Heart left ventricle (tissue), 16 donors: ENCODE measurements at regions not wholly inside any gene's neighbourhood (a gene's known extent, or its start where the extent isn't known, plus 50 kb on each side); places are given as distances from the start of the nearest gene placed in this dataset.

Experiments used
- ATAC-seq, 4 donors: fragments of 200-7000 bp; cut with Tn5 transposase; one replicate each; pipeline ENCODE4 v1.9.1; 2020 to 2022; ENCODE audit warnings: moderate library complexity in 4 of 4, mild to moderate bottlenecking in 3 of 4, moderate number of reproducible peaks in 1 of 4
- DNase-seq, 5 donors: peaks; one replicate each; pipeline ENCODE4 v3.0.0-alpha.2; 2020
- H3K27ac ChIP-seq, 12 donors: fragments of 200-600 bp; sonication (generic) in 4 of 12; one replicate each; pipeline versions ENCODE4 v1.5.0 to v1.8.0; 2016 to 2022; ENCODE audit warnings: mild to moderate bottlenecking in 2 of 12
- H3K27me3 ChIP-seq, 9 donors: fragments of 200-600 bp; sonication (generic) in 2 of 9; one replicate each; pipeline versions ENCODE4 v1.5.1 to v1.8.0; 2016 to 2022; ENCODE audit warnings: mild to moderate bottlenecking in 3 of 9
- H3K36me3 ChIP-seq, 9 donors: fragments of 200-600 bp; sonication (generic) in 2 of 9; one replicate each; pipeline versions ENCODE4 v1.5.0 to v1.8.0; 2018 to 2022; ENCODE audit warnings: mild to moderate bottlenecking in 2 of 9
- H3K4me1 ChIP-seq, 12 donors: fragments of 200-600 bp; sonication (generic) in 4 of 12; one replicate each; pipeline versions ENCODE4 v1.5.0 to v1.8.0; 2016 to 2022; ENCODE audit warnings: mild to moderate bottlenecking in 3 of 12
- H3K4me3 ChIP-seq, 12 donors: fragments of 200-600 bp; sonication (generic) in 4 of 12; one replicate each; pipeline versions ENCODE4 v1.5.0 to v1.8.0; 2017 to 2022; ENCODE audit warnings: mild to moderate bottlenecking in 9 of 12, moderate library complexity in 4 of 12
- H3K9me3 ChIP-seq, 12 donors: fragments of 200-600 bp; sonication (generic) in 4 of 12; one replicate each; pipeline versions ENCODE4 v1.5.0 to v1.8.0; 2016 to 2022; ENCODE audit warnings: mild to moderate bottlenecking in 1 of 12
- CTCF ChIP-seq, 12 donors: fragments of 200-600 bp; sonication (generic) in 4 of 12; IDR thresholded peaks; one replicate each; pipeline versions ENCODE4 v1.5.0 to v1.8.0; 2018 to 2022; ENCODE audit warnings: antibody characterized with exemption in 12 of 12, mild to moderate bottlenecking in 5 of 12
- POLR2A ChIP-seq, 2 donors: fragments of 450-650 bp; IDR thresholded peaks; one replicate each; pipeline ENCODE4 v1.6.1; 2017; ENCODE audit warnings: antibody characterized with exemption in 2 of 2, mild to moderate bottlenecking in 2 of 2, moderate library complexity in 2 of 2
- WGBS, 4 donors: extraction: QIAGEN DNeasy Blood & Tissue Kit in 2 of 4; methylation state at CpG; one replicate each; pipeline versions ENCODE4 v1.1.5 to v1.1.7; 2013 to 2018; 5-methylcytosine and 5-hydroxymethylcytosine counted together
- intact Hi-C, 10 donors: fragments of 100-400 bp; cut with DNase I; formaldehyde crosslinking; loops; one replicate each; pipeline versions ENCODE4 v1.11.1 to v1.14.2; 2022
- donor health status: ischemic (EF 13 %, LVEDD 7.1; RV severe dilation, severe dysfunction).
- donor health status: healthy with polysubstance abuse.
- donor health status: DM: no; HTN: yes; CAD: no.
- donor health status: DM: no; HTN: no; CAD: no.
- donor health status: ischemic (EF 25% LVEDD 6.9; RV normal size, moderate dysfunction).
- donor health status: ischemic (EF 25% LVEDD 5.7; RV mildly dilated, moderate dysfunction).
- donor health status: healthy.
- donor health status: DM: yes; HTN: yes; CAD: no.
- donor health status: ischemic (EF 35%, LVEDD 5.7; RV mildly dilated, moderate dysfunction).
- donor health status: nonischemic (EF 11% LVEDD 7.7; RV severe dilation, severe dysfunction).
- donor health status: DM: yes; HTN: yes; CAD: no.
- donor health status: PGD.
- donor health status: ischemic (EF 29% LVEDD 5.4; RV normal size, mild dysfunction).
- donor health status: nonischemic (EF 23%, LVEDD 6.1; RV moderate dilation, normal function).

DNA sequence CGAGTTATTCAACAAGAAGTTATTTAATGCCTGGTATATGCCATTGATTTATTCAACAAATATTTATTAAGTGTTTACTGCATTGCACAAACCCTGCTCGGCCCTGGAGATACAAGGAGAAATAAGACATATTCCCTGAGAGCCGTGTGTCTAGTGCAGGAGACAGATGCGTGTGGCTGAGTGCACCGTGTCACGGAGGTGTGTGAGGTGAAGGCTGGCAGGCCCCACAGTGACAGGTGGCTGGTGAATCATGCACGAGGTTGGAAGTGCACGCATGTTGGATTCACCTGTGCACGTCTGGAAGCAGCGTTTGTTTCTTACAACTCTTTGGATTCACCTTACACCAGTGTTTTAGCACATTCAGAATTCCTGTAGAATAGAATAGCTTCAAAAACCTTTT is 136.6 kb upstream of the SHH start:
- WGBS, 4 donors: 74 to 79% (median 75%) methylated on average over 10 of the region's 10 CpGs
- H3K4me1 ChIP-seq: no peaks in the 10 kb centered on the region
- peaks cover 0 to 6% (median 0%) of the 10 kb centered on the region in 12 donors for H3K9me3 ChIP-seq
- DNase-seq (no peak), ATAC-seq (no peak)
- TF ChIP-seq CTCF (IDR thresholded peaks at IDR 0.05) (no peak), POLR2A (IDR thresholded peaks at IDR 0.05) (no peak)
- no peaks in the 10 kb centered on the region for H3K36me3 ChIP-seq
- intact Hi-C loops: no loop called here
- H3K27ac ChIP-seq: no peak overlapping the region
- H3K27me3 ChIP-seq: peaks cover 0 to 26% (median 0%) of the 10 kb centered on the region in 9 donors
- H3K4me3 ChIP-seq: no peak overlapping the region

DNA sequence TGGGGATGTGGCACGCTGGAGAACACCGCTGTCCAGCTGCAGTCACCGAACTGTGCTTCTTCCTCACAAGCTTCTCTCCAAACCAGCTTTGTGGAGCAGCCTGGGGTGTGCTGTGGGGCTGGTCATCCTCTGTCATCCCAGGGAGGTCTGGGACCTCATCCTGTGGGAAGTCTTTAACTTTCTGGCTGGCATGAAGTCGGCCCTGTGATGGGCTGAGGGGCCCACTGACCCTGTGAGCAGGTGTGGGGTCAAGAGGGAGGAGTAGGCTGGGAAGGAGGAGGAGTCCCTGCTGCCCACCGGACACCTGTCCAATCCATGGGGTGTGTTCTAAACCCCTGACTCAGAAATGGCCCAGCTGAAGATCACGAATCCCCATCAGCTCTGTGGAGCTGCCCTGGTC is 136.2 kb upstream of the SHH start:
- intact Hi-C loops: no loop called here
- Histone ChIP-seq H3K27me3 (peaks cover 0 to 26% (median 0%) of the 10 kb centered on the region in 9 donors), H3K4me3 (no peak overlapping the region), H3K36me3 (no peaks in the 10 kb centered on the region), H3K4me1 (no peaks in the 10 kb centered on the region), H3K27ac (no peak overlapping the region), H3K9me3 (peaks cover 0 to 6% (median 0%) of the 10 kb centered on the region in 12 donors)
- no peak for DNase-seq
- TF ChIP-seq CTCF (IDR thresholded peaks at IDR 0.05): no peak
- no peak for TF ChIP-seq POLR2A (IDR thresholded peaks at IDR 0.05)
- ATAC-seq: no peak
- WGBS, 4 donors: 74 to 79% (median 78%) methylated on average over 5 to 6 of the region's 6 CpGs

GRCh38 chr7:155947051-155947450 is 134.8 kb upstream of the SHH start:
- Histone ChIP-seq H3K27me3 (peaks cover 0 to 26% (median 0%) of the 10 kb centered on the region in 9 donors), H3K27ac (no peak overlapping the region), H3K9me3 (peaks cover 0 to 6% (median 0%) of the 10 kb centered on the region in 12 donors), H3K36me3 (no peaks in the 10 kb centered on the region), H3K4me3 (no peak overlapping the region), H3K4me1 (no peaks in the 10 kb centered on the region)
- ATAC-seq: no peak
- no peak for TF ChIP-seq POLR2A (IDR thresholded peaks at IDR 0.05)
- no peak for TF ChIP-seq CTCF (IDR thresholded peaks at IDR 0.05)
- DNase-seq: no peak
- 81 to 89% (median 87%) methylated on average over 6 of the region's 6 CpGs for WGBS, 4 donors
- intact Hi-C loops: no loop called here

- WGBS, 4 donors: 93 to 94% (median 94%) methylated on average over 32 of the region's 32 CpGs
- ATAC-seq (no peak), DNase-seq (no peak)
- H3K4me3 ChIP-seq: no peak overlapping the region
- no peaks in the 10 kb centered on the region for H3K36me3 ChIP-seq
- H3K4me1 ChIP-seq: no peaks in the 10 kb centered on the region
- peaks cover 0 to 6% (median 0%) of the 10 kb centered on the region in 12 donors for H3K9me3 ChIP-seq
- H3K27ac ChIP-seq: no peak overlapping the region
- TF ChIP-seq POLR2A (IDR thresholded peaks at IDR 0.05) (no peak), CTCF (IDR thresholded peaks at IDR 0.05) (no peak)
- peaks cover 0 to 30% (median 0%) of the 10 kb centered on the region in 9 donors for H3K27me3 ChIP-seq
- intact Hi-C loops: no loop called here
These were observed 133.5 kb upstream of the SHH start for GRCh38 chr7:155945670-155946325.
